DMS153 treated with DMSO at 0.1 percent for 48 hours (cell line): ENCODE measurements at regions not wholly inside any gene's neighbourhood (a gene's known extent, or its start where the extent isn't known, plus 50 kb on each side); places are given as distances from the start of the nearest gene placed in this dataset.

ENCODE experiments used
- DNase-seq: peaks from one replicate; lab custom pipeline; 2025; ENCODE audit not compliant: unreplicated experiment; lab: John Stamatoyannopoulos, UW

- DNase-seq = no peak
Observed at GRCh38 chr3:65118912-65119499, 431.2 kb upstream of the ADAMTS9 start.

- DNase-seq = no peak
Observed at GRCh38 chr3:65114041-65114440, 426.2 kb upstream of the ADAMTS9 start.

GRCh38 chr3:65112751-65113300 lies 425.0 kb upstream of the ADAMTS9 start:
- DNase-seq = no peak

- DNase-seq = no peak
Observed at GRCh38 chr3:65110661-65111060, 422.9 kb upstream of the ADAMTS9 start.

GRCh38 chr3:65109966-65110500 lies 422.2 kb upstream of the ADAMTS9 start:
- DNase-seq = no peak

GRCh38 chr3:65107174-65107573 lies 419.4 kb upstream of the ADAMTS9 start:
- DNase-seq = no peak

- DNase-seq = no peak
Observed at GRCh38 chr3:65101450-65101849, 413.6 kb upstream of the ADAMTS9 start.

- DNase-seq = no peak
Observed at GRCh38 chr3:65098400-65098799, 410.6 kb upstream of the ADAMTS9 start.

- no peak for DNase-seq
Observed at GRCh38 chr3:65096110-65096745, 408.4 kb upstream of the ADAMTS9 start.

- no peak for DNase-seq
Observed at GRCh38 chr3:65094723-65095122, 406.9 kb upstream of the ADAMTS9 start.

GRCh38 chr3:65093641-65094040 lies 405.8 kb upstream of the ADAMTS9 start:
- no peak for DNase-seq

- DNase-seq = no peak
Observed at GRCh38 chr3:65091565-65091964, 403.8 kb upstream of the ADAMTS9 start.

GRCh38 chr3:65083240-65083639 lies 395.4 kb upstream of the ADAMTS9 start:
- DNase-seq = no peak

GRCh38 chr3:65081536-65081935 lies 393.7 kb upstream of the ADAMTS9 start:
- DNase-seq = no peak

GRCh38 chr3:65080432-65080831 lies 392.6 kb upstream of the ADAMTS9 start:
- no peak for DNase-seq

- DNase-seq = no peak
Observed at GRCh38 chr3:65079560-65079959, 391.8 kb upstream of the ADAMTS9 start.

- DNase-seq = no peak
Observed at GRCh38 chr3:65078748-65079147, 390.9 kb upstream of the ADAMTS9 start.

GRCh38 chr3:65077124-65077523 lies 389.3 kb upstream of the ADAMTS9 start:
- DNase-seq = no peak

GRCh38 chr3:65070968-65071367 lies 383.2 kb upstream of the ADAMTS9 start:
- DNase-seq = no peak

- no peak for DNase-seq
Observed at GRCh38 chr3:65060904-65061303, 373.1 kb upstream of the ADAMTS9 start.

GRCh38 chr3:65052101-65052500 lies 364.3 kb upstream of the ADAMTS9 start:
- no peak for DNase-seq

GRCh38 chr3:65048151-65048550 lies 360.4 kb upstream of the ADAMTS9 start:
- no peak for DNase-seq

- no peak for DNase-seq
Observed at GRCh38 chr3:65045138-65045537, 357.3 kb upstream of the ADAMTS9 start.
